ENCODE measurements at regions not wholly inside any gene's neighbourhood (a gene's known extent, or its start where the extent isn't known, plus 50 kb on each side); places are given as distances from the start of the nearest gene placed in this dataset.
A peak's percentile ranks its signal among the peaks of the same experiment; 100 is the strongest.

- H3K4me3 ChIP-seq (ENCODE audit: low read depth, low read length), result no peak overlapping the region
- in situ Hi-C loops (cut with HindIII; ENCODE audit: low sequenced_read_pairs), result no loop called here
- TF ChIP-seq, protein P1, sequence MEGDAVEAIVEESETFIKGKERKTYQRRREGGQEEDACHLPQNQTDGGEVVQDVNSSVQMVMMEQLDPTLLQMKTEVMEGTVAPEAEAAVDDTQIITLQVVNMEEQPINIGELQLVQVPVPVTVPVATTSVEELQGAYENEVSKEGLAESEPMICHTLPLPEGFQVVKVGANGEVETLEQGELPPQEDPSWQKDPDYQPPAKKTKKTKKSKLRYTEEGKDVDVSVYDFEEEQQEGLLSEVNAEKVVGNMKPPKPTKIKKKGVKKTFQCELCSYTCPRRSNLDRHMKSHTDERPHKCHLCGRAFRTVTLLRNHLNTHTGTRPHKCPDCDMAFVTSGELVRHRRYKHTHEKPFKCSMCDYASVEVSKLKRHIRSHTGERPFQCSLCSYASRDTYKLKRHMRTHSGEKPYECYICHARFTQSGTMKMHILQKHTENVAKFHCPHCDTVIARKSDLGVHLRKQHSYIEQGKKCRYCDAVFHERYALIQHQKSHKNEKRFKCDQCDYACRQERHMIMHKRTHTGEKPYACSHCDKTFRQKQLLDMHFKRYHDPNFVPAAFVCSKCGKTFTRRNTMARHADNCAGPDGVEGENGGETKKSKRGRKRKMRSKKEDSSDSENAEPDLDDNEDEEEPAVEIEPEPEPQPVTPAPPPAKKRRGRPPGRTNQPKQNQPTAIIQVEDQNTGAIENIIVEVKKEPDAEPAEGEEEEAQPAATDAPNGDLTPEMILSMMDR (IDR thresholded peaks at IDR 0.05; ENCODE audit: low read depth, low read length, missing control alignments), result no peak
- no peak for DNase-seq (ENCODE audit: low read depth)
Measured at GRCh38 chr4:81845273-81845672, 373.6 kb upstream of the RASGEF1B start.

GRCh38 chr4:81844717-81845116 is 373.0 kb upstream of the RASGEF1B start:
- no peak overlapping the region for H3K4me3 ChIP-seq (ENCODE audit: low read depth, low read length)
- TF ChIP-seq, protein P1 (IDR thresholded peaks at IDR 0.05; ENCODE audit: low read depth, low read length, missing control alignments), result peak; percentile 62
- in situ Hi-C loops (cut with HindIII; ENCODE audit: low sequenced_read_pairs), result no loop called here
- DNase-seq (ENCODE audit: low read depth), result peak; percentile 48

GRCh38 chr4:81839347-81840042 is 367.8 kb upstream of the RASGEF1B start:
- TF ChIP-seq, protein P1 (IDR thresholded peaks at IDR 0.05; ENCODE audit: low read depth, low read length, missing control alignments), result no peak
- no peak overlapping the region for H3K4me3 ChIP-seq (ENCODE audit: low read depth, low read length)
- no peak for DNase-seq (ENCODE audit: low read depth)
- in situ Hi-C loops (cut with HindIII; ENCODE audit: low sequenced_read_pairs), result no loop called here

GRCh38 chr4:81838586-81838985 is 366.9 kb upstream of the RASGEF1B start:
- TF ChIP-seq, protein P1 (IDR thresholded peaks at IDR 0.05; ENCODE audit: low read depth, low read length, missing control alignments), result no peak
- no peak overlapping the region for H3K4me3 ChIP-seq (ENCODE audit: low read depth, low read length)
- in situ Hi-C loops (cut with HindIII; ENCODE audit: low sequenced_read_pairs), result no loop called here
- DNase-seq (ENCODE audit: low read depth), result no peak

DNA sequence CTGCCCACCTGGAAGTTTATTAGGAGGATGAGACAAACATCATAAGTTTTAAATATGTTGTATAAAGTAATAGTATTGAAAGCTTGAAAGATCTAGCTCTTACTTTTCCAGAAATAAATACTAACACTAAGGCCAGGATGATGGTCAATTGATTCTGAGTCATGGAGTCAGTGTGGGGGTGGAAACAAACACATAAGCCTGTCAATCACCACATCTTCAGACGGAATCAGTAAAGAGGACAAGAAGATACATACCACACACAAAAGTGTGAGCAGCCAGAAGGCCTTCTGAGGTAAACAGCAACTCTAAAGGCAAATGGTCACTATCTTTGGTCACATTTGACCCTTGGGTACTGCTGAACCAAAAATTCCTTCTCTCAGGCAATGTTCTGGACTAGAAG is 365.0 kb upstream of the RASGEF1B start:
- no peak for DNase-seq (ENCODE audit: low read depth)
- H3K4me3 ChIP-seq (ENCODE audit: low read depth, low read length), result no peak overlapping the region
- in situ Hi-C loops (cut with HindIII; ENCODE audit: low sequenced_read_pairs), result no loop called here
- TF ChIP-seq, protein P1 (IDR thresholded peaks at IDR 0.05; ENCODE audit: low read depth, low read length, missing control alignments), result no peak

DNA sequence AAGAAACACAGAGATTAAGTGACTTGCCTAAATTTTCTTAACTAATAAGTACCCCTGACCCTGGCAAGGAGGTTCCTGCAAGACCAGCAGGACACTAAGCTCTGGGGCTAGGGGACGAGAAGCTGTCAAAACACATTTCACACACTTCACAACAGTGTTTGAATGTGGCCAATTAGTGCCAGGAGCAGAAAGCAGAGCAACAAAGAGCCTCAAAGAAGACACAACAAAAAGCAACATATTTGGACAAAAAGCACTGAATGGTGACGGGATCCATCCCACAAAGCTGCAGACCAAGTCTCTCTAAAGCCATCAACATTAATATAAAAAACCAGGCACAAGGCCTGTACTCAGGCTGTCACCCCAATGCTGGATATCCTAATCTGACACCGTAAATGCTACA is 361.9 kb upstream of the RASGEF1B start:
- no peak overlapping the region for H3K4me3 ChIP-seq (ENCODE audit: low read depth, low read length)
- TF ChIP-seq, protein P1 (IDR thresholded peaks at IDR 0.05; ENCODE audit: low read depth, low read length, missing control alignments), result no peak
- no peak for DNase-seq (ENCODE audit: low read depth)
- in situ Hi-C loops (cut with HindIII; ENCODE audit: low sequenced_read_pairs), result no loop called here
